DMS79 treated with DMSO at 0.1 percent for 48 hours (cell line): ENCODE measurements at regions not wholly inside any gene's neighbourhood (a gene's known extent, or its start where the extent isn't known, plus 50 kb on each side); places are given as distances from the start of the nearest gene placed in this dataset.
A peak's percentile ranks its signal among the peaks of the same experiment; 100 is the strongest.

ENCODE experiments used
- DNase-seq: peaks from one replicate; lab custom pipeline; 2025; lab: John Stamatoyannopoulos, UW

- no peak for DNase-seq
Measured at GRCh38 chr11:122062763-122063162, 53.3 kb downstream of the BLID start.

- DNase-seq, result peak; percentile 22
Measured at GRCh38 chr11:122059565-122059964, 56.5 kb downstream of the BLID start.

GRCh38 chr11:122050021-122050690, 65.9 kb downstream of the BLID start:
- DNase-seq, result no peak

GRCh38 chr11:122048401-122048800, 67.6 kb downstream of the BLID start:
- DNase-seq, result no peak

GRCh38 chr11:122046846-122047245, 69.2 kb downstream of the BLID start:
- DNase-seq, result no peak

- no peak for DNase-seq
Measured at GRCh38 chr11:122046438-122046837, 69.6 kb downstream of the BLID start.

GRCh38 chr11:122045181-122045586, 70.8 kb downstream of the BLID start:
- no peak for DNase-seq

- no peak for DNase-seq
Measured at GRCh38 chr11:122044086-122044485, 71.9 kb downstream of the BLID start.

- DNase-seq, result no peak
Measured at GRCh38 chr11:122042981-122043380, 73.0 kb downstream of the BLID start.

- no peak for DNase-seq
Measured at GRCh38 chr11:122040464-122040863, 75.6 kb downstream of the BLID start.

GRCh38 chr11:122038543-122038942, 77.5 kb downstream of the BLID start:
- DNase-seq, result no peak

- DNase-seq, result no peak
Measured at GRCh38 chr11:122037911-122038310, 78.1 kb downstream of the BLID start.

GRCh38 chr11:122036493-122036892, 79.5 kb downstream of the BLID start:
- DNase-seq, result no peak

- no peak for DNase-seq
Measured at GRCh38 chr11:122036018-122036417, 80.0 kb downstream of the BLID start.

- DNase-seq, result no peak
Measured at GRCh38 chr11:122033631-122034030, 82.4 kb downstream of the BLID start.

GRCh38 chr11:122033193-122033592, 82.8 kb downstream of the BLID start:
- no peak for DNase-seq

- DNase-seq, result no peak
Measured at GRCh38 chr11:122032317-122032716, 83.7 kb downstream of the BLID start.

- no peak for DNase-seq
Measured at GRCh38 chr11:122031813-122032212, 84.2 kb downstream of the BLID start.

- no peak for DNase-seq
Measured at GRCh38 chr11:122030286-122030685, 85.7 kb downstream of the BLID start.

- DNase-seq, result no peak
Measured at GRCh38 chr11:122028545-122028944, 87.5 kb downstream of the BLID start.

- no peak for DNase-seq
Measured at GRCh38 chr11:122028036-122028435, 88.0 kb downstream of the BLID start.

GRCh38 chr11:122025757-122026156, 90.3 kb downstream of the BLID start:
- no peak for DNase-seq

- no peak for DNase-seq
Measured at GRCh38 chr11:122024278-122024677, 91.7 kb downstream of the BLID start.

GRCh38 chr11:122023614-122024250, 92.3 kb downstream of the BLID start:
- no peak for DNase-seq
